ENCODE measurements at regions not wholly inside any gene's neighbourhood (a gene's known extent, or its start where the extent isn't known, plus 50 kb on each side); places are given as distances from the start of the nearest gene placed in this dataset.
"Not testable (repeated sequence)": the region's sequence is repeated elsewhere in the genome, so short reads cannot be mapped to it uniquely, and the experiment has no call there.

DNA sequence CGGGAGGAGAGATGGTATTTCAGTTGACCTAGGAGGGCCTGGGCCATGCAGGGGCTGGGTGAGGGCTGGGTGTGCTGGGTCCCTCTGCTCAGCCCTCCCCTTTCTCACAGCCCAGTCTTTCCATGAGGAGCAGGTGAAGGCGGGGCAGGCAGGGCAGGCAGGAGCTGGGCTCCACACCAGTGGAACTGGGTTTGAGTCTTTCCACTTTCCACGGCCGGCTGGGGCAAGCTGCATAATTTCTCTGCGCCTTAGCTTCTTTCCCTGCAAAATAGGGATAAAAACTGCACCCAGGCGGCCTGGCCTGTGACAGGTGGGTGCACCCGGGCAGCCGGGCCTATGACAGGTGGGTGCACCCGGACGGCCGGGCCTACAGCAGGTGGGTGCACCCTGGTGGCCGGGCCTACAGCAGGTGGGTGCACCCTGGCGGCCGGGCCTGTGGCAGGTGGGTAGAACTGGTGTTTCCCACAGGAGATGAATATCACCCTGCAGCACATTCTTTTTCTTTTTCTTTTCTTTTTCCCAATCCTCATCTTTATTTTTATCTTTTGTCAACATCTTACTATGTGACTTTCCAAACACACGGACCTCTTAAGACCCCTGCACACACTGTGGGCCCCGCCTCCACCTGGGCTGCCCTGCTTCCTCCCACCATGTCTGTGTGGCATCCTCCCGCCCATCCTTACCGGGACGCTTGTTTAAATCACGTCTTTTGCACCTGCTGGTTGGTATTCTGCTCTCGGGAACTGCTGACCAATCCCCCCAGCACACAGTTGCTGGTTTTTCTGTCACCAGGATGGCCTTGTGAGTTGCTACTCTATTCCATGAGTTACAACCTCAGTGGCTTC, 111.3 kb downstream of the NPIPB11 start:
- not testable (repeated sequence) for DNase-seq

DNA sequence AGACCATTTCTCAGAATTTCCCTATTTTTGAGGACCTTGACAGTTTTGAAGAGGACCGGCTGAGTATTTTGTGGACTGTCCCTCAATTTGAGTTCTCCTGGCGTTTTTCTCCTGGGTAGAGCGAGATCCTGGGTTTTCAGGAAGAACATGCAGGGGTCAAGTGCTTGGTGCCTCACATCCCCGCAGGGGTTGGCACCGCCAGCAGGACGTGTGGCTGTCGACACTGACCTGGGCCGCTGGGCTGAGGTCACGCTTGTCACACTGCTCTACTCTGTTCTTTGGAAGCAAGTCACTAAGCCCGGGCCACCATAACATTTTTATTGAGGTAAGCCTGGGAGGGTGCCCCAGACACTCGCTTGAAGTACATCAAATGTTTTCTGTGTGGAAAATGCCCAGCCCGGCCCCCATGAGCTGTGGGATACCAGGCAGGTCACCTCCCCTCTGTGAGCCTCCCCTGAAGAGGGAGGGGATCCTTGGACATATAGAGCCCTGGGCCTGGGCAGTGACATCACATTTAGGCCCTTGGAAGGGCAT, 112.0 kb downstream of the NPIPB11 start:
- DNase-seq = not testable (repeated sequence)

DNA sequence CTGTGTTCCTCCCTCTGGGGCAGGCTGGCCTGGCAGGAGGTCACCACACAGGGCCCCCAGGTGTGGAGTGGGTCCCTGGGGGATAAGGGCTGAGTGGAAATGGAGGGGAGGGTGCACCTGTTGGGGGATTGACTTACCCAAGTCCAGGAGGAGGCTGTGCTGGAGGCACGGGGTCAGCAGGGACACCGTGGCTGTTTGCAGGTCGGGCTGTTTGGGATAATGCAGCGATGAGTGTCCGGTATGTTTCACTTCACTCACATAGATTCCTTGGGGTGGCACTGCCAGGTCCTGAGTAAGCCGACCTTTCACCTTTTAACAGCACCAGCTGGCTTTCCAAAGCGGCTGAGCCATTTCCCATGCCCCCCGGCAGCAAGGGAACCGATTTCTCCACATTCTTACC, 113.0 kb downstream of the NPIPB11 start:
- DNase-seq = not testable (repeated sequence)

DNA sequence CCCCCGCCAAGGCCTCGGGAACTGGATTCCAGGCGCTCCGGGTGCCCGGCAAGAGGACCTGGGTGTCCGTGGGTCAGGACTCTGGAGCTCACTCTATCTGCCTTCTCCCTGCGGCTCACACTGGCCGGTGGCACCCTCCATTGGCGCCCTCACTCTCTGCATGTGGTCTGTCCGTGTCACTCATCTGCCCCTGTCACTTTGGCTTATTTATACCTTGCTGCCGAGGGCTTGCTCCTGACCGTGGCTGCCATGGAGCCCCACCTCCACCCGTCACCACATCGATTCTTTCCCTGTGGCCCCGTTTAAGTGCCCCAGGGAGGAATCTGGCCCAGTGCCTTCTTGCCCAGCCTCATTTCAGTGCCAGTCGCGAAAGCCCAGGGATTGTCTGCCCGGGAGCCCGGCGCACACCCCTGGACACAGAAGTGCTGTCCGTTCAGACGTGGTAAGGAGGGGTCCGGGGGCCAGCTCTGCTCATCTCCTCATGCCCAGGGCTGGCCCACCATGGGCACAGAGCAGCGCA, 113.5 kb downstream of the NPIPB11 start:
- not testable (repeated sequence) for DNase-seq

DNA sequence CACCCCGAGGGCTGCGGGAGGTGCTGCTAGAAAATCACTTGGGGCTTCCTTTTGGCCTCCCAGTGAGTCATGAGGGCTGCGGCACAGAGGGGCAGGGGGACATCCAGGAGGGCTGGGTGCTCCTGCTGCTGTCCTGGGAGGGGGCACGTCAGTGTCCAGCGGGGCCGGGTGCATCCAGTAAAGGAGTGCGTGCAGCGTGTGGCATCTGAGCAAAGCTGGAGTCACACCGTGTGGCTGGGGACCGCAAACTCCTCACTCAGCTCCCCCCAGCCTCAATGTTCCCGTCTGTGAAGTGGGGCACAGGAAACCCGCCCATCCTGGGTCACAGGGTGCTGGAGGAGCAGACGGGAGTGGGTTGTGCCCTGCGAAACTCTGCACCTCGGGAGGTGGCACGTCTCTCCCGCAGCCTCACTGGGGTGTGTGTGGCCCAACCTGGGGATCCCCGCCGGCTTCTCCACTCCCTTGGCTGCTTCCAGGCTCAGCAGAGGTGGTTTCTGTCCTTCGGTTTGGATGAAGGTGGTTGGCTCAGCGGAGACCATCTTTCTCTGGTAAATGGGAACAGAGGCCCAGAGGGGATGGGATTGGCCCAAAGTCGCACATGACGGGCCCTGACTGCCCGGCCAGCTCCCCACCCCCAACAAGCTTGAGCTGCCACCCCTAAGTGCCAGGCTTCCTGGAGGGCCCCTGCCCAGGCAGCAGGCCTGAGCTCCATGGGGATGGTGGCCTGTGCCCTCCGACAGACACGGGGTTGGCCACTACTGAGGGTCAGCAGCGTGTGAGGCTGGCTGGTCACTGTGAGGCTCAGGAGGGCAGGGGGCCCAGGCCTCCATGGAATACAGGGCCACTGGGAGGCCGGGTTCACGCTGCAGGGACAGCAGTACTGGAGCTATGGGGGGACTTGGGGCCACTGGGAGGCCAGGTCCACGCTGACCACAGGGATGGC, 114.9 kb downstream of the NPIPB11 start:
- DNase-seq = not testable (repeated sequence)

DNA sequence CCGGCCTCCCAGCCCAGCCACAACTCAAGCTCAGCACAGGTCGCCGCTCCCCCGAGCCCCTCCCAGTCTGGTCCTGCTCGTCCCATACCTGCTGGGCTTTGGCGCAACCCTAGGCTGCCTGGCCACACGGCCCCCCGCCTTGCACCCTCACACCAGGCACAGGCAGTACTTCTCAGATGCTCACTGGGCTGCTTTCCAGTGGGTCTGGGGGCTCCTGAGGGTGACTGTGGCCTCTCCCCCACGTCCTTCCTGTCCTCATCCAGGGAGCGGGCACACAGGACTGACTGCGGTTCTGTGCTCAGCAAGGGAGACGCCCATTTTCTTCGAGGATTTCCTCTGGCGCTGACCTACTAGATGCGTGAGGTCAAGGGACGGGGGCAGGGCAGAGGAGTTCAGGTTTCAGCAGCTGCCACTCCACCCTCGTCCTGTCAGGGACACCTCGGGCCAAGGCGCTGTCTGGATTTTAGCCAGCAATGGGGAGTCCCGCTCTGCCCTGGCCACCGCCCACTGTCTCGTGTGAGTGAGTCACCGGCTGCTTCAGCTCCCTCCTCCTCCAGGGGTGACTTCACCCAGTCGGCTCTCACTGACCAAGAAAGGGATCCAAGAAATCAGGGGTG, 115.8 kb downstream of the NPIPB11 start:
- peak; percentile 61 for DNase-seq

DNA sequence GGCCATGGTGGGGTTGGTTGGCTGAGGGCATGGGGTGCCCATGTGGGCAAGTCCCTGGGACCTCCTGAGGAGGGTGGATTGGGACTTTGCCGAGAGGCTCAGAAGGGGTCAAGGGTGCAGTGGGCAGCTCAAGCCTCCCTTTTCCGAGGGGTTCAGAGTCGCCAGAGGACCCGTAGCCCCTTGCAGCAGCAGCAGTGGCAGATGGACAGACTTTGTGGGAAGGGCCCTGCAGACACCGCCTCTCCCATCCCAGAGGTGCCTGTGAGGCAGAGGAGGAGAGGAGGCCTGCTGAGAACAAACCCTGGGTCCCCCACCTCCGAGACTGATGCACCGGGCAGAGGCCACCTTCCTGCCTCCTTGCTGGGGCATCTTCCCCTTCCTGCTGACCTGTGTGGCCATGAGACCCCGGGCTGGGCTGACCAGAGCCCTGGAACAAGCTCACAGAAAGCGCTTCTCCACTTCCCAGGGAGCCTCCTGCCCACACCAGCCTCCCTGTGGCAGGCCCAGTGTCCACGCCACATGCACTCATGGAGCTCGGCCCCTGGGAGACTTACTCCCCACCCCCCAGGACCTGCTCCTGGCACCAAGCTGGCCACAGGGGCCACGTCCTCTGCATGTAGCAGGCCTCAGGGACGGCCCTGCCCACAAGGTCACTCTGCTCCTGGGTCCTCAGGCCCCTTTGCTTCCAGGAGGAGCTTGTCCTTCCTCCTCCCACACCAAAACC, 116.8 kb downstream of the NPIPB11 start:
- not testable (repeated sequence) for DNase-seq

DNA sequence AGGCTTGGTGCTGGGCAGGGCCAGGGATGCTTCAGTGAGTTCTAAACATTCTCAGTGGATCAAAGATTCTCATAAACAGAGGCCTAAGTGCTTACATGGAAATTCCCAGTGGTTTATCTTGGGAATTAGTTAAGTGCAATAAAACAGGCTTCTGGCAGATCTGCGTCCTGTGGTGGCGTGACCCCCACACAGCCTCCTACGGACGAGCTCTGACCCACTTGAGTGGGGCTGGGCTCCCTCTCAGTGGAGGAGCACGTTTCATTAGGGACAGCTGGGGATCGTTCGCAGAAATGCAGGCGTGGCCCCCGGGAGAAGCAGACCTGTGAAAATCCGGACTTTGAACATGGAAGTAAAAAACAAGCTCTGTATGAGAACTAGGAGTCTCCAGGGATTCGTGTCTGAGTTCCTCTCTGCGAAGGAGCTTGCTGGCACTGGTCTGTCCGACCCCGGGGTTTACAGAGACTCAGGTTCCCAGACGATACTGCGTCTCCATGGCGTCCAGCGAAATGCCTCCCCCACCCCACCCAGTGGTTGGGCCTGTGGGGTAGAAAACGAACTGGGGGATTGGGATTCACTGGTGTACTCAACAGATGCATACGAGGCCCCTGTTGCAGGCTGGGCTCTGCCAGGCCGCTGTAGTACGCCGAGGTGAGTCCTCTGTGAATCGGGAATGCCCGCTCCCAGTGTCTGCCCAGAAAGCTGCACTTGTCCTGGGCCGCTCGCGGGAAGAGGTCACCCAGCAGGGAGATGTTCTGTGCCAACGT, 117.6 kb downstream of the NPIPB11 start:
- not testable (repeated sequence) for DNase-seq

DNA sequence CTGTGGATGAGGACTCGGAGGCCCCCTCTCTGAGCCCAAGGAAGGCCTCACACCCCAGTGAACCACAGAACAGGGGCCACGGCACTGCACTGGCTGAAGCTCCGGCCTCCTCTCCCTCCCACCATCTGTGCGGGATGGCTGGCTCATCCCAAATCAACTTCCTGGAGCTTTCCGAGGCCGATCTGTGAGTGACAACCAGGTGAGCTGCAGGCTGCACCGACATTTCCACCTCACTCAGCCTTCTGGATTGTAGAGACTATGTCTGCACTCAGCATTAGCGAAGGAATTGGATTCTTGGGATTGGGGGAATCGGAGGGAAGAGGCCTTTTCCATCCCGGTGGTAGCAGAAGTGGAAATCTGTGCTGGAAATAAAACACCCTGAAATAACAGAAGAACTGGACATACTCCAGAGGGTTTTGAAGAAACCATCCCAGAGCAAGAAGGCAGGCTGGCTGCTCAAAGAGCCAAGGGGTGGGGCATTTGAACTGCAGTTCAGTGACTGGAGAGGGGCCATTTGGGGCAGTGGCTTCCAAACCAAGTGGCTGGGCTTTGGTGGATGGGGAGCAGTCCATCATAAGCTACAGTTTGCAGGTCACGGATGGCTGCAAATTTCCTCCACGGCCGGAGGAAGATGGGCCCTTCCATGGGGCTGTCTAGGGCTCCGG, 118.5 kb downstream of the NPIPB11 start:
- DNase-seq = not testable (repeated sequence)

DNA sequence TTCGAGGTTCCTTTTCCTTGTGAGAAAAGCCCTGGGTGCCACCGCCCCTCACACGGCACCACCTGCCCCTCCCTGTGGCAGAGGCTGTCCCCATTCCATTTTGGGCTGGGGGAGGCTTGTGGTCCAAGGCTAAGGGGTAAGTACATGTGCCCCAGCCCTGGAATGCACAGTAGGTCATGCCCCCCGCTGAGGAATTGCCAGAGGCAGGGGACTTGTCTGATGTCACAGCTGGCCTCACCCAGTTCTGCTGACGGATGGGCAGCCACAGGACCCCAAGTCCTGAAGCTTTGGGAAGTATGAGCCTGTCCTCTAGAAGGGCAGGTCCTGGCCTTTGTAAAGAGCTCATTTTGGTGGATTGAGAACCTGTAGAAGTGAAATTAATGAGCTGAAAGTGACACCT, 119.3 kb downstream of the NPIPB11 start:
- not testable (repeated sequence) for DNase-seq

DNA sequence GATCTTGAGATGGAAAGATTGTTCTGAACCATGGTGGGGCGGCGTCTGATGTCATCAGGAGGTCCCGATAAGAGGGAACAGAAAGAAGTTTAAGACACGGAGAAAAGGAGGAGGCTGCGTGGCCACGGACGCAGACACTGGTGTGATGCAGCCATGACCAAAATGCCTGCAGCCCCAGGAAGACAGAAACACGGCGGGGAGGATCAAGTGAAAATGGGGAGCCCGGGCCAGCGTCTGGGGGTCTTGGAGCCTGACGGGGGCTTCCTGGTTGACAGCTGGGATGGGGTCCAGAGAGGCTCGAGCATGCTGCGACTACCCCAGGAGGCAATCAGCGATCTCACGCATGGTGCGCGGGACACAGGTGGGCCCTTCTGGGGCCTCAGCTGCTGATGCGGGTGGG, 119.7 kb downstream of the NPIPB11 start:
- not testable (repeated sequence) for DNase-seq

DNA sequence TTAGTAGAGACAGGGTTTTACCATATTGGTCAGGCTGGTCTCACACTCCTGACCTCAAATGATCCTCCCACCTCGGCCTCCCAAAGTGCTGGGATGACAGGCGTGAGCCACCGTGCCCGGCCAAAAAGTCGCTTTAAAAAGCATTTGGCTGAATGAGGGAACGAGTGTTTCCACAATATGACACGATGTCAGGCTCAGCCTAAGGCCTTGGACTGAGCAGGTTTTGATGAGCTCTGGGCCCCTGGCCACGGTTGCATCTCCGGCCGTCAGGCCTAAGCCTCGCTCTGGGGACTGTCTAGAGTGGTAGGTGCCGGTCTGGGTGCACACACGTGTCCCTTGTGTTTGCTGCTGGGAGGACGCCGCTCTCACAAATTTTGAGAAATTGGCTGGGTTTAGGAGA, 120.3 kb downstream of the NPIPB11 start:
- DNase-seq = not testable (repeated sequence)

DNA sequence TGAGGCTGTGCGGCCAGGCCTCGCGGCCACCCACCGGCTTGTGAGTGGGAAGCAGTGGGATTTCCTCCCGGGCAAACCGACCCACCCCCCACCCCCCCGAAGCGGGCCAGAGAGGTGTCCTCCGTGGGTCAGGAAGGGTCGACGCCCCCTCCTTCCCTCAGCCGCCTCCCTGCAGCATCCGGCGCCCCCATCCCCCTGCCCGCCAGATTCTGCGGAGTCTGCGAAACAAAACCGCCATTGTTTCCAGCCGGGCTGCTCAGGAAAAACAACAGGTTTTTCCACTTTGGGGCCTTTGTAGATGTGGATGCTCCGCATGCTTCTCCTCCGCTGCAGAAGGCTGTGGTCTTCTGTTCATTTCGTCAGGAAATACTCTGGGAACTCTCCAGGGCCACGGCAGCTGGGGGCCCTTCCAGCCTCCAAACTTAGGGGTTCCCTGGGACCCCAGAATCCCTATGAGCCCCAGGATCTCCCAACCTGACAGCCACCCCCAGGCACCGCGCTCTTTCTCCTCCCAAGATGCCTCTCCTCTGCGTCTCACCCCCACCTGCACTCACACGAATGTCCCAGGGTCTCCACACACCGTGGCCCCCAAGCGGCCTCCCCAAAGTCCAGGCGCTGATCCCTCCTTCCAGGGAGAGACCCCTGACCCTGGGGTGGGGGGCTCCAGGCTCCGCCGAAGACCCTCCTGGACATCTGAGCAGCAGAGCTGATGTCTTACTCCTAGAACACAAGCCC, 121.2 kb downstream of the NPIPB11 start:
- not testable (repeated sequence) for DNase-seq

DNA sequence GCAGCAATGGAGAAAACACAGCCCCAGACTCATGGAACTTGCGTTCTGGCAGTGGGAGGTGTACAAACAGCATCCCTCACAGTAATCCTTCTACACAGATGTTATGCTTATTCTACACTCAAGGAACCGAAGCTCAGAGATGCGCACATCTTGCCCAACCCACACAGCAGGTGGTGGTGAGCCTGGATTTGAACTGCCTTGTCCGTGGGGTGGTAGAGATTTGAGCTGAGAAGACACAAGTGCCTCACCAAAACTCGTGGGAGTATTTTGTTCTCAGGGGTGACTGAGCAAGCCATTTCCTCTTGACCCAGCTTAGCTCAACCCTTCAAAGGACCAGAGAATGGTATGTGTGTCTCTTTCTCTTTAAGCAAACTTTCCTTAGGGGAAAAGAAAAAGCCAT, 121.8 kb downstream of the NPIPB11 start:
- DNase-seq = not testable (repeated sequence)

DNA sequence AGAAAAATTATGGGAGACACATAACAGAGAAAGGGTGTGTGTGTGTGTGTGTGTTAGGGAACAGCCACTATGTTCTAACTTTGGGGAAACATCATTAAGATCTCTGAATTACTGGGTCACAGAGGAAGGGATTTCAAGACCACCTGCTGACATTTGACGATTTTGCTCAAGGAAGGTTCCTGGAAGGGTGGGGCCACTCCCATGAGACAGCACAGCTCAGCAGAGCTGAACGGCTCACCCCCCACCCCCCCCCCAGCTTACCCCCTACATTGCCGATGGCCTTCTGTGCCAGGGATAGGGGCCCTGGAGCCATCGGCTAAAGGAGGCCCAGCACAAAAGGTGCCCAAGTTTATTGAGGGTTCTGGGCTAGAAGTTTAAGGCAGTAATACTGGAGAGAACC, 122.4 kb downstream of the NPIPB11 start:
- DNase-seq = not testable (repeated sequence)

DNA sequence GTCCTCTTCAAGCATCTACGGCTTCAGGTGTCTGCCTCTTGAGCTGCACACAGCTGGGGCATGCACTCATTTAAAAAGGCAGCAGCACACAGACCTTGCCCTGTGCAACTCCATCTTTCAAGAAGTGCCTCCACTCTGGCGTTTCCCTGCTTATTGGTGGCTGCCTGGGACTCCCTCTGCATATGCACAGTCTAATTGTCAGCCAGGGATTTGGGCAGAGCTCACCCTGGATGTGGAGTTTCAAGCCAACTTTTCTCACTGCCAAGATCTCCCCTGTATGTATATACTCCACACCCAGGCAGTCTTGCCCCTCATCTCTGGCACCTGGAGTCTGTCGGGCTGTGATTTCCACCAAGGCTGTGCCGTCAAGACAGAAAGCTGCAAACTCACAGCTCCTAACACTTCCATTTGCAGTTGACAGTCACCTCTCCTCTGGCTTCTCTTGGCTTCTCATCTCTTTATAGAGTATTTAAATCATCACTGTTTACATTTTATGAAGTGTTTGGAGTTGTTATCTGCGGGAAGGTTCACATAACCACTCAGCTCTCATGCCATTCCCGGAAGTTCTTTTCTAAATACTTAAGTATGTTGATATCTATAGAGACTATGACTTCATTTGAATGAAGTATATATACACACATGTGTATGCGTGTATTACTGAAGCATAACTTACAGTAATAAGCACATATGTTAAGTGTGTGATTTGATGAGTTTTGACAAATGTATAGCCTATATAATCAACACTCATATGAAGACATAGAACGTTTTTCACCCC, 128.2 kb downstream of the NPIPB11 start:
- DNase-seq = not testable (repeated sequence)

DNA sequence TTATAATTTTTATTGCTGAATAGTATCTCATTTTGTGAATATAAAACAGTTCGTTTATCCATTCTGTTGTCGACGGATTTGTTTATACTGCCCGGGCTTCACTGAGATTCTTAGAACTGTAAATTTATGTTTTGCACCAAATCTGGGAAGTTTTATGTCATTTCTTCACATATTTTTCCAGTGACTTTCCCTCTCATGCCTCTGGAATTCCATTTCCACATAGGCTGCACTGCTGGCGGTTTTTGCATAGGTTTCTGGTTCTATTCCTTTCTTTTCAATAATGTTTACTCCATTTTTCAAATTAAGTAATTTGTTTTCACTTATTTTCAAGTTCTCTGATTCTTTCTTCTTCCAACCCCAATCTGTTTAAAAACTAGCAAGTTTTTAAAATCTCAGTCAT, 130.1 kb downstream of the NPIPB11 start:
- DNase-seq = not testable (repeated sequence)
